HG03159 (cell line): ENCODE measurements at regions not wholly inside any gene's neighbourhood (a gene's known extent, or its start where the extent isn't known, plus 50 kb on each side); places are given as distances from the start of the nearest gene placed in this dataset.
A peak's percentile ranks its signal among the peaks of the same experiment; 100 is the strongest.
"Not testable (repeated sequence)": the region's sequence is repeated elsewhere in the genome, so short reads cannot be mapped to it uniquely, and the experiment has no call there.

Source experiments
- ATAC-seq: cut with Tn5 transposase; IDR thresholded peaks from one replicate; pipeline ENCODE4 v1.9.1; 2021; ENCODE audit warnings: mild to moderate bottlenecking, moderate library complexity; ENCODE audit not compliant: unreplicated experiment

GRCh38 chr2:142290931-142291330 lies 160.1 kb upstream of the LRP1B start:
- no peak for ATAC-seq

- ATAC-seq, result peak; percentile 79
Observed at GRCh38 chr2:142286618-142287017, 155.8 kb upstream of the LRP1B start.

GRCh38 chr2:142285480-142285879 lies 154.7 kb upstream of the LRP1B start:
- ATAC-seq, result no peak

GRCh38 chr2:142284336-142284735 lies 153.5 kb upstream of the LRP1B start:
- not testable (repeated sequence) for ATAC-seq

GRCh38 chr2:142280831-142281230 lies 150.0 kb upstream of the LRP1B start:
- no peak for ATAC-seq

- no peak for ATAC-seq
Observed at GRCh38 chr2:142270990-142271389, 140.2 kb upstream of the LRP1B start.

- ATAC-seq, result no peak
Observed at GRCh38 chr2:142270291-142270690, 139.5 kb upstream of the LRP1B start.

GRCh38 chr2:142259356-142259755 lies 128.5 kb upstream of the LRP1B start:
- no peak for ATAC-seq

GRCh38 chr2:142254031-142254430 lies 123.2 kb upstream of the LRP1B start:
- no peak for ATAC-seq

GRCh38 chr2:142241016-142241415 lies 110.2 kb upstream of the LRP1B start:
- no peak for ATAC-seq

GRCh38 chr2:142236181-142236580 lies 105.4 kb upstream of the LRP1B start:
- no peak for ATAC-seq

- no peak for ATAC-seq
Observed at GRCh38 chr2:142234741-142235140, 103.9 kb upstream of the LRP1B start.

GRCh38 chr2:142223309-142223708 lies 92.5 kb upstream of the LRP1B start:
- no peak for ATAC-seq

- ATAC-seq, result no peak
Observed at GRCh38 chr2:142222715-142223114, 91.9 kb upstream of the LRP1B start.

GRCh38 chr2:142220901-142221300 lies 90.1 kb upstream of the LRP1B start:
- no peak for ATAC-seq

- ATAC-seq, result no peak
Observed at GRCh38 chr2:142220239-142220638, 89.4 kb upstream of the LRP1B start.

- ATAC-seq, result no peak
Observed at GRCh38 chr2:142218471-142218870, 87.7 kb upstream of the LRP1B start.

- no peak for ATAC-seq
Observed at GRCh38 chr2:142217804-142218203, 87.0 kb upstream of the LRP1B start.

- no peak for ATAC-seq
Observed at GRCh38 chr2:142200062-142200461, 69.2 kb upstream of the LRP1B start.

- no peak for ATAC-seq
Observed at GRCh38 chr2:142199073-142199472, 68.3 kb upstream of the LRP1B start.

GRCh38 chr2:142190805-142191204 lies 60.0 kb upstream of the LRP1B start:
- ATAC-seq, result no peak

- no peak for ATAC-seq
Observed at GRCh38 chr2:142189501-142189900, 58.7 kb upstream of the LRP1B start.

- no peak for ATAC-seq
Observed at GRCh38 chr2:142188562-142188961, 57.7 kb upstream of the LRP1B start.
